HG03045 (cell line): ENCODE measurements at regions not wholly inside any gene's neighbourhood (a gene's known extent, or its start where the extent isn't known, plus 50 kb on each side); places are given as distances from the start of the nearest gene placed in this dataset.
"Not testable (repeated sequence)": the region's sequence is repeated elsewhere in the genome, so short reads cannot be mapped to it uniquely, and the experiment has no call there.

Experiments used
- ATAC-seq: cut with Tn5 transposase; IDR thresholded peaks from one replicate; pipeline ENCODE4 v1.9.1; 2021; ENCODE audit warnings: mild to moderate bottlenecking, moderate library complexity; ENCODE audit not compliant: unreplicated experiment

DNA sequence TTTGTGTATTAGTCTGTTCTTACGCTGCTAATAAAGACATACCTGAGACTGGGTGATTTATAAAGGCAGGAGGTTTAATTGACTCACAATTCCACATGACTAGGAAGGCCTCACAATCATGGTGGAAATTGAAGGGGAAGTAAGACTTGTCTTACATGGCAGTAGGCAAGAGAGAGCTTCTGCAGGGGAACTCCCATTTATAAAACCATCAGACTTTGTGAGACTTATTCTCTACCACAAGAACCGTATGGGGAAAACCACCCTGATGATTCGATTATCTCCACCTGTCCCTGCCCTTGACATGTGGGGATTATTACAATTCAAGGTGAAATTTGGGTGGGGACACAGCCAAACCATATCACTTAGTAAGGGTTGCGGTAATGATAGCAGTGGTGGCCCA, 833.1 kb downstream of the FLRT2 start:
- no peak for ATAC-seq

DNA sequence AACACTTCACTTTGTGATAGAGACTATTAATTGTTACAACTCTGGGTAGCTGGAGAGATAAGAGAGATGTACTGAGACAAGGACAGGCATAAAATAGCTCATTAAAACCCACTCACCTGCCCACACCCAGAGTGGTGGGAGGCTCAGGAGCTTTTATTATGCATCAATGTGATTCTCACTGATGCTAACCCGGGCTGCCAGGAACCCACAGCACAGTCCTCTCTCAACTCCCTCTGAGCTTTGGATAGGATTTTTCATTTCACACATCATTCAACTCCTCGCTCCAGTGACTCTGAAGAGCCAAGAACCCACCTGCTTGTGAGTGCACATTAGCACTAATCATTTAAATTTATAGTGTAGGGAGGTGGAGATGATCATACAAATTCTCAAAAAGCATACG, 827.9 kb downstream of the FLRT2 start:
- ATAC-seq = no peak

DNA sequence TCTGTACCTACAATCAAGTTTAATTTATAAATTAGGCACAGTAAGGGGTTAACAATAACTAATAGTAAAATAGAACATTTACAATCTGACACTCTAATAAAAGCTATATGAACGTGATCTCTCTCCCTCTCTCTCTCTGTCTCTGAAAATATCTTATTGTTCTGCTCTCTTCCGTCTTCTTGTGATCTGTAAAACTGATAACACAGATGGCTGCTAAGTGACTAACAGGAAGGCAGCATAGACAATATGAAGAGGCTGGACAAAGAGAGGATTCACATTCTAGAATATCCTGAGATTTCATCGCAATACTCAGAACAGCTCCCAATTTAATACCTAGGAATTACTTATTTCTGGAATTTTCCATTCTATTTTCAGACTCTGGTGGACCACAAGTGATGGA, 827.2 kb downstream of the FLRT2 start:
- ATAC-seq = no peak

DNA sequence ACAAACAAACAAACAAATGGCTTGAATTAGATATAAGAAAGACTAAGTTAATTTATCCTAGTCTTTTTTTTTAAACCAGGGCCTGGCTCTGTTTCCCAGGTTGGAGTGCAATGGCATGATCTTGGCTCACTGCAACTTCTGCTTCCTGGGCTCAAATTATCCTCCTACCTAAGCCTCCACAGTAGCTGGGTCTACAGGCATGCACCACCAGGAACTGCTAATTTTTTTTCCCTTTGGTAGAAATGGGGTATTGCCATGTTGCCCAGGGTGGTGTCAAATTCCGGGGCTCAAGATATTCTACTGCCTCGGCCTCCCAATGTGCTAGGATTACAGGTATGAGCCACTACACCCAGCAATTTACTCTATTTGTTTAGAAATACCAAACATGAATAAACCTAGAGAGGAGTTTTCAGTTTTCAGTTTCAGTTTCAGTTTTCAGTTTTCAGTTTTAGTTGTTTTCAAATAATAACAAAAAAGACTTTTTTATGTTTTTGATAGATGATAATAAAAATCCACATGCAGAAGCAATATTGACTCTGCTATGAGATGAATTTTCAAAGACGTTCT, 817.0 kb downstream of the FLRT2 start:
- ATAC-seq = no peak

DNA sequence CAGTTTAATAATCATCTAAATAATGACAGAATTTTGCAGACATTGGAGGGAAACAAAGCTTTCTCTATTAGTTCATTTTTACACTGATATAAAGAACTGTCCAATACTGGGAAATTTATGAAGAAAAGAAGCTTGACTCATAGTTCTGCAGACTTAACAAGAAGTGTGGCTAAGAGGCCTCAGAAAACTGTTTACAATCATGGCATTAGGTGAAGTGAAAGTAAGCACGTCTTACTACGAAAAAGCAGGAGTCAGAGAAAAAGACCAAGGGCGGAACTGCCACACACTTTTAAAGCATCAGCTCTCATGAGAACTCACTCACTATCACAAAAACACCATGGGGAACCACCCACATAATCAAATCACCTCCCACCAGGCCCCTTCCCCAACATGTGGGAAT, 804.4 kb downstream of the FLRT2 start:
- no peak for ATAC-seq

DNA sequence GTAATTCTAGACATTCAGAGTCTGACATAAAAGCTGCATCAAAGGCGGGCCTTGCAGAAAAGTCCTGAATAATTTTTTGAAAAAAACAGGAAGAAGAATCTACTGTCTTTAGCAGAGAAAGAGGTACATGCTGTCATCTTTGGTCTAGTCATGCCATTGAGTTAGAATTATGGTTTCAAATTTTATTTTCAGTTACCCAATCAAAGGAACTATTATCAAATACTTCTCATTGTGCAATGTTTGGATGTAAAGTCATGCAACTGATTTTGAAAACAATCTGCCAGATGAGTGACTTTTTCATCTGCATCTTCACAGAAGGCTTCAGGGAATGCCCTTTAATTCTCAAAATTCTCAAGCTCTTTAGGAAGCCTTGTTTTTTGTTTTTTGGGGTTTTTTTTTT, 803.5 kb downstream of the FLRT2 start:
- ATAC-seq = no peak

DNA sequence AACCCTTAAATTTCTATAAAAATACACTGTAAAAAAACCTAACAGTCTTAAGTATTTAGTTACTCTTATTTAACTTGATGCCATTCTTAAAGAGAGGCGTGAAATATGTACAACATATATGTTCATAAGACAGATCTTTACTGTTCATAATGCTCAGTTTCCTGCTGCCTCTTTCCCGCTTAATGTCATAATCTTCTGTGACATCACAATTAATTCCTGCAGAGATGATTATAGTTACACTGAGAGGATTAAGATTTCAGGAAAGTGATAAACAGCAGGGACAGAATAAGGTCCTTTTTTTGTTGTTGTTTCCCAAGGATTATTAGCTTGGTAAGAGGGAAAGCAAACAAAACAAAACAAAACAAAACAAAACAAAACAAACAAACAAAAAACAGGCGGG, 801.4 kb downstream of the FLRT2 start:
- ATAC-seq = no peak

DNA sequence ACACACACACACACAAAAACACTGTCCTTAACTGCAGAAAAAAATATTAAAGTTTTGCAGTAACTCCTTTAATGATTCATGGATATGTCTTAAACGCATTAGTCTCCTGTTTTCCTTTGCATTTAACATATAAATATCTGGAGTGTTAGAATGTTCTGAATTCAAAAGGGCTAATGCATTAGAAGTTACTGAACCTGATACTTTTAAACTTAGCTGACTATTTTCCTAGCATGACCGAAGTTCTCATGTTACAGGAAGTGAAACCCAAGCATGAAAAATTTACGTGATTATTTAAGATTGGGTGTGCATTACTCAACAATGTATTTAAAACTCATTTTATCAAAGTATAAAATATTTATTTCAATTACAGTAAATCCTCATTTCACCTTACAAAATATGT, 791.2 kb downstream of the FLRT2 start:
- ATAC-seq = no peak

DNA sequence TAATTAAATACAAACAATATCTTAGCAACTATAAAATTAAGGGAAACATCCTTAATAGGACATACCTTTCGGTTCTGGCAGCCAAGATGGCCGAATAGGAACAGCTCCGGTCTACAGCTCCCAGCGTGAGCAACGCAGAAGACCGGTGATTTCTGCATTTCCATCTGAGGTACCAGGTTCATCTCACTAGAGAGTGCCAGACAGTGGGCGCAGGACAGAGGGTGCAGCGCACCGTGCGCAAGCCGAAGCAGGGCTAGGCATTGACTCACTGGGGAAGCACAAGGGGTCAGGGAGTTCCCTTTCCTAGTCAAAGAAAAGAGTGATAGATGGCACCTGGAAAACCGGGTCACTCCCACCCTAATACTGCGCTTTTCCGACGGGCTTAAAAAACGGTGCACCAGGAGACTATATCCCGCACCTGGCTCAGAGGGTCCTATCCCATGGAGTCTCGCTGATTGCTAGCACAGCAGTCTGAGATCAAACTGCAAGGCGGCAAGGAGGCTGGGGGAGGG, 782.3 kb downstream of the FLRT2 start:
- ATAC-seq = not testable (repeated sequence)

DNA sequence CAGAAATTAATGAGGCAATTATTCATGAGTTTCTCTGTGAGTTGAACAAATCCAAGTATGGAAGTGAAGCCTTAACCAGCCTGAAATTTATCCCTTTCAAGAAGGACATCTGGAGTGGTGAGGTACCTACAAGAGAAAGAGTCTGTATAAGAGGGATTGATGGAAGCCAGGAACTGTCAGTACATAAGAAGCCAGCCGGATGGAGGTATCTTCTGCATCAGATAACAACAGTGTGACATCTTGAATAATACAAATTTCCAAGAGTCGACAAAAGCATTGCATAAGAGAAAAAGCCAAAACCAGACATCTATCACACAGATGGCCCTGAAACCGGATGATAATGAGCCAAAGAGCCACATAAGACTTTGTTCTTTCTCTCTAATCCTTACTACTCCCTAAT, 781.2 kb downstream of the FLRT2 start:
- ATAC-seq = no peak

DNA sequence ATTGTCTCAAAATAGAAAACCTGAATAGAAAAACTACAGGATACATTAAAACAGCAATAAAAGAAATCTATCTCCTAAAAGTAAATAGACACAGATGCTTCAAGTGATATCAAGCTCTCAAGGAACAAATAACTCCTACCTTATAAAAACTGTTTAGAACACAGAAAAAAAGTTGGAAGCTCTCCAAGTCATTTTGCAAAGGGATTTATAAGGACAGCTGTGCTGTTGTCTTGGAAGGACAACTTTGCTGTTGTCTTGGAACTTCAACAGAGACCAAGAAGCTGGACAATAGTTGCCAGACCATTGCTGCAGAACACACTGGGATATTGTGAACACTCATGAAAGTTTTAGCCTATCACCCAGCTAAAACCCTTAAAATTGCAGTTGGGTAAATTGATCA, 780.7 kb downstream of the FLRT2 start:
- no peak for ATAC-seq

DNA sequence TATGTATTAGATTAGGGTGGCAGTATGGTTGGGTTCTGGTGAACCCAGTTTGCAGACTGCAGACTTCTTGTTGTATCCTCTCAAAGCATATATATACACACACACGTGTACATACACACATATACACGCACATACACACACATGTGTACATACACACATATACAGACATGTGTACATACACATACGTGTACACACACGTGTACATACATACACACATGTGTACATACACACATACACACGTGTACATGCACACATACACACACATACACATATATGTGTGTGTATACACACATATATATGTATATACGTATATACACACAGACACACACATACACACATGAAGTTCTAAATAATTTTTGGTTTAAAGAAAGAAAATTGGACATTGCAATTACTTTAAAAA, 780.2 kb downstream of the FLRT2 start:
- no peak for ATAC-seq

DNA sequence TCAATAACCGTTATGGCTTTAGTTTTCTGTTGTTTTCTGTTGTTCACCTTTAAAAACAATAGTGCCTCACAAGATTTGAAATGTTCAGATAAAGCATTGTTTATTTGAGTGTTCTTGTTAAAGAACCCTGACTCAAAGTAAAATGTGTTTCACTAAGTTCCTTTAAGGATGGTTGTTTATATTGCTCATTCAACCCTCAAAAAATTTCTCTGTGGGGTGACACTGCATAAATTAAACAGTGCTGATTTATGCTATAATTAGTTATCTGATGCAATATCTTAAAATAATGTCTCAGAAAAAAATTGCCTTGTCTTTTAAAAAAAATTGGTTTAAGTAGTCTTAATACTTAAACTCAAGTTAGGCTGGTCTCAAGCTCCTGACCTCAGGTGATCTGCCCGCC, 775.1 kb downstream of the FLRT2 start:
- ATAC-seq = no peak

DNA sequence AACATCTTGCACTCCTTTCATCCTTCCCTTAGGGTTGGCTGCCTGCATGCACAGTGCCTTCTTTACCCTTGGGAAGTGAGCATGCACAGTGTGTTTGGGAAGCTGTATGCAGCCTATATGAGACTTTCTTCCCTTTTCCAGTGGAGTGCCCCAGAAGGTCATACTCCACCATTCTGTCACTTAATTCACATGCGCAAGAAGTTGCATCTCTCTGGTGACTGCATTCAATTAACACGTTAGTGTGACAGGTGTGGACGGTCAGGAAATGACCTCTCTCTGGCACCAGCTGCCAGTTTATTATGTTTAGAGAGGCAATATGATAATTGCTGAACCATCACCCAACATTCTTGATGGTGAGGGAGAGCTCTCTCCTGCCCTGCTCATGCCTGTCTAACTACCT, 770.0 kb downstream of the FLRT2 start:
- no peak for ATAC-seq

DNA sequence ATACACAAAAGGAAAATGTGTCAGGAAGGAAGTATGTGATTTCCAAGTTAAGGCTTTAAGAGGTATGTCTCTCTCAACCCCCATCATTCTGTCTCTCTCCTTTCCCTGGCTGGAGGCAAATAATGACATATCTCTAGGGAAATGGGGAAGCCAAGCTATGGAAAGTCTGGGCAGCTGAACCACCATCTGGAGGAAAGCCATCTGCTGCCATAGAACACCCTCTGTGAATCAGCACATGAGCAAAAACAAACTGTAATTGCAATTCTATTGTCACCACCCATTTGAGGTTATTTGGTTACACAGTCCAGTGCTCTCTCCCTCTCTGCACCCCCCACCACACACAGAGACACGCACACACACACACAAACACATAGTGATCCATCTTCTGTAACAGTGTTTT, 766.2 kb downstream of the FLRT2 start:
- ATAC-seq = no peak

DNA sequence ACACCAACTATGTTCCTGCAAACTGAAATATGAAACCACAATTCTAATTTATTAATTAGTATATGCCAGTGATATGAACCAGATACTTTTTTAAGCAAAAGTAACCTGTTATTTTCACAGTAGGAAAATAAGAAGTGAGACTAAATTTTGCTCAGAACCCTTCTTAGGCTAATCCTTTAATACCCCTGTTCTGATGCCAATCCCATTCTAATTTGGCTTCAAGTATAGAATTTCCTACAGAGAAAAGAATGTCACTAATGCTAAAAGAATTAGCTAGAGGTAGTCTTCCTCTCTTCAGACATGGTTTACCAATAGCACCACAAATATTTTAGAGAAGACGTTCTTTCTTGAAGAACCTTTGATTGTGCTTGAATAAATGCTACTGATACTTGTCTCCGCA, 758.4 kb downstream of the FLRT2 start:
- ATAC-seq = no peak

DNA sequence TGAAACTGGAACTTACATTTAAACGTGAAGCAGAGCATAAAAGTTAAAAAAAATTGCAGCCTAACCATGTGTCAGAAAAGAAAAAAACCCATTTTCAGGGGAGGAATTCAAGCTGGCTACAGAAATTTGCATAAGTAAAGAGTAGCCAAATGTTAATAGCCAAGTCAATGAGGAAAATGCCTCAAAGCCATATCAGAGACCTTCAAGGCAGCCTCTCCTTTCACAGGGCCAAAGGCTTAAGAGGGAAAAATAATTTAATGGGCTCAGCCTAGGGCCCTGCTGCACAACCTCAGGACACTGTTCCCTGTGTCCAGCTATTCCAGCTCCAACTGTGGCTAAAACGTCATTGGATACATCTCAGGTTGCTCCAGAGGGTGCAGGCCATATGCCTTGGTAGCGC, 749.5 kb downstream of the FLRT2 start:
- ATAC-seq = no peak

DNA sequence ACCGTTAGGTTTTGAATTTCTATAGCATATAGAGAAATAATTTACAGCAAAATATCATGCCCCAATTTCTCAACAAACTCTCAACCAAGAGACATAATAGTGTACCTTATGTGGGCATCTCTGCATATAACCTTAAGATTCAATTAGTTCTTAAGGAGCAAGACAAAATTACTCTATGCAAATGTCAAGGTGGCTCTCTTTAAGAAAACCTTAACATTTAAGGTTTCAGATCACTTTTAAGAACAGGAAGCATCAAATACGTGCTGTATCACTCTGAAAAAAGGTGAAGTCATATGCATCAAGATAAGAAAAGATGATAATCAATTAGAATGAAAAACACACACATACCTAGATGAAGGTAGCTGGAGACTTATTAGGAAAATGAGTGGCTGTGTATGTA, 728.0 kb downstream of the FLRT2 start:
- ATAC-seq = no peak

DNA sequence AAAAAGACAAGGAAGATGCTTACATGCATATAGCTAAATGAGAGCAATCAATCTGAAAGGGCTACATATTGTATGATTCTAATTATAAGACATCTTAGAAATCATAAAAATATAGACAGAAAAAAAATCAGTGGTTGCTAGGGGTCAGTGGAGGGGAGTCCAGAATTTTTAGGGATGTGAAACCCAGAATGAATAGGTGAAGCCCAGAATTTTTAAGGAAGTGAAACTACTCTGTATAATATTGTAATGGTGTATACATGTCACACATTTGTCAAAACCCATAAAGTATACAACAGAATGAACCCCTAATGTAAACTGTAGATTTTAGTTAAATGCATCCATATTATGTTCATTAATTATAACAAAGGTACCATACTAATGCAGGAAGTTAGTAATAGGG, 713.2 kb downstream of the FLRT2 start:
- no peak for ATAC-seq

DNA sequence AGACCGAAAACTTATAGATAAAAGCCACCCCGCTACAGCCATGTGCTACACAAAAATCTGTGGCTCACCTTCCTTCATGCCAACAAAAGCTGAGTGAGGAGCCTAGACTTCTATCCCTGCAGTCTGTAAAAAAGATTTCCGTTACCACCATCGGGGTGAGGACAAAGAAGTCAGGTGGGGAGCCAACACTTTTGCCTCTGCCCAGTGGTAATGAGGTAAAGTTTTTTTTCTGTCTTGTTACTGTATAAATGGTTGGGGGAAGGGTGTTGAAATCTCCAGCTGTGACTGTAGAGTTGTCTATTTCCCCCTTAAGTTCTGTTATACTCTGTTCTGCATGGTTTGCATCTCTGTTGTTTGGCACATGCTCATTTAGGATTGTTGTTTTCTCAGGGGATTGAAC, 707.8 kb downstream of the FLRT2 start:
- ATAC-seq = no peak

DNA sequence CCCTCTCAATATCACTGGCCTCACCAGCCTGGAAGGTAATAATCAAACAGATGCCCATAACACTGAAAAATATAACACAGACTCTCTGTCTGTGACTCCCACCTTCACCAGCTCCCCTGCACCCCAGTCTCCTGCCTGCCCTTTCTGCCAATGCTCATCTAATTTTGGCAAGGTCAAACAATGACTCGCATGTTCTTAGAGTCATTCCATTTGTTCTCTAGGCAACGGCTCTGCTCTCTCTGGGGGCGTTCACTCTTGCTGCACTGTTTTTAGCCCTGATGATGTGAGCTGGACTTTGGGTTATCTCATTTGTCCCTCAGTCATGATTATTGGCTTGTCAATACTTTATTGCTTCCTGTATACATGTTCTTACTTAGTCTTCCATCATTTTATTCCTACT, 691.8 kb downstream of the FLRT2 start:
- ATAC-seq = no peak

DNA sequence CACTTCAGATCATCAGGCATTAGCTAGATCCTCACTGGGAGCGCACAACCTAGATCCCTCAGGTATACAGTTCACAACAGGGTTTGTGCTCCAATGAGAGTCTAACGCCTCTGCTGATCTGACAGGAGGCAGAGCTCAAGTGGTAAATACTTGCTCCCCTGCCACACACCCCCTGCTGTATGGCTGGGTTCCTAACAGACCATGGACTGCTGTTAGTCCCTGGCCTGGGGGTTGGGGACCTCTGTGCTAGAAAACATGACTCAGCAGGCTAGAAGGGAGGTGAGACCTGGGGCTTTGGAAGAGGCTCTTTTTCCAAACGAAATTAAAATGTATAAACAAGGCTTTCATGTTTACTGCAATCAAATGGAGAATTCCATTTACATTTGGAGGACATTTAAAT, 691.1 kb downstream of the FLRT2 start:
- no peak for ATAC-seq

DNA sequence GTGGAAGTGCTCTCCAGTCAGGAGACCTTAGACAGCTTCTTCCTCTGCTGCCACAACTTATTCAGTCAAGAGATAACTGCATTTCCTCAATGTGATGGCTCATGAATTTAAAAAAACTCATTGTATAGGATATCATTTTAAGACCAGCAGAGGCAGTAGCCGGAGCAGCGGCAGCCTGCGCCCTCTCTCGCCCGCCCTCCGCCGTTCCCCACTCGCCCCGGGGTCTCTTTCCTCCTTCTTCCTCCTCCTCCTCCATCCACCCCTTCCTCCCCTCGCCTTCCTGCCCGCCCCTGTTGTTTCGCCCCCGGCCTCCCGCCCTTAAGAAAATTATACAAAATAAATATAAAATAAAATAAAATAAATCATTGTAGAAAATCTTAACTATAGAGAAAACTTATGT, 687.6 kb downstream of the FLRT2 start:
- ATAC-seq = no peak

DNA sequence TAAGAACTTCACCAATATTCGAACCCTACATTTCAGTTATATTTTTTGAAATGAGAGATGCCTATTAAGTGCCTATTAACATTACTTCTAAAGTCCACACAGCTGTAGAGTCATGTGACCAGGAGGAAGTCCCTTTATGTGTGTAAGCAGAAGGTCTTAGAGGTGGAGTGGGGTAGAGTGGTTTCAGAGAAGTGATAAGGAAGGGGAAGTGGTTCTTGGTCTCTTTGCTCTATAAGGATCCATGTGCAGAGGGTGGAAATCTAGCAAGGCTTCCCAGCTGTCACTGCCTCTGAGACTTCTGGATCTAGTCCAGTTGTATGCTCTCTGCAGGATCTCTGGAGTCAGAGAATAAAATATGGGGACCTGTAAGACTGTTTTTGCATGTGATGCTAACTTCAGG, 673.9 kb downstream of the FLRT2 start:
- ATAC-seq = no peak
